Fibroblast of peridontal ligament (primary cell): ENCODE measurements at regions not wholly inside any gene's neighbourhood (a gene's known extent, or its start where the extent isn't known, plus 50 kb on each side); places are given as distances from the start of the nearest gene placed in this dataset.

Experiments
- DNase-seq: peaks from one replicate; pipeline ENCODE4 v3.0.0-alpha.2; 2010; ENCODE audit errors: extremely low read depth

DNA sequence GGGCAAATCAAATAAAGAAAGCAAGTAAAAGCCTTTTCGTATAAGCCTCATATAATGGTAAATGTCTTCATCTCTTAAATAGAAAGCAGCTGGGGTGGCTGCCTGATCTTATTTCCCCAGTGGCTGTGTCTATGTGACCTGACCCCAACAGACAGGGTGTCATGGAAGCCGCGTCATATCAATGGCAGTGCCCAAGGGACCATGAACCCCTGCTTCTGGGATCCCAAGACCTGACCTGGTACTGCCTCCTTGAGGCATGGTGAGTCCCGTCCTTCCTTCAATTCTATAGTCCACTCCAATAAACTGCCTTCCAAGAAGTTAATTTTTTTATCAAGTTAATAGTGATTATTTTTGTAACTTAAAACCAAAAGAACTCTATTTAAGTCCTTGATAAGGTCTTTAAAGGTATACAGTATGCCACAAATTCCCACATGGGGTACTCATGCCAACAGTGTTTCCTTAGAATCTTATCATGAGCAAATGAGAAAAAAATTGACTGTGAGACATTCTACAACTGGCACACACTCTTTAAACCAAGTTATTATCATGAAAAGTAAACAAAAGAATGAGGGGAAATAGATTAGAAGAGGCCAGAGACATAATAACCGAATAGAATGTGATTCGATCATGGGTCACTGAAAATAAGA, 104.6 kb downstream of the ADSS2 start:
- no peak for DNase-seq

DNA sequence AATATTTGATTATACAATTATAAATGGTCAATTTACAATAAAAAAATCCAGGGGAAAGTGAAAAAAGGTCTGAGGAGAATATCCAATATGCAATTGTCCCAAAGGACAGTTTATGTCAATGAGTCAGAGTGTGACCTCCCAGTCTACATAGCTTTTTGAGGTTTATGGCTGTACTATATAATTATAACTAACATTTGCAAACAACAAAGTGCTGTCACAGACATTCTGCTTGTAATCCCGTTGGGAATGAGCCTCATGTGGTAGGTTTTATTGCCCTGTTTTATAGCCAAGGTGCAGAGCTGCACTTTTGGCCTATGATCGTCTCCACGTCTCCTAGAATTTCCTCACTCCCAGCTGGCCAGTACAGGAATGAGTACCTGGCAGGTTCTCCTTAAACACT, 103.8 kb downstream of the ADSS2 start:
- DNase-seq: peak; percentile 56

DNA sequence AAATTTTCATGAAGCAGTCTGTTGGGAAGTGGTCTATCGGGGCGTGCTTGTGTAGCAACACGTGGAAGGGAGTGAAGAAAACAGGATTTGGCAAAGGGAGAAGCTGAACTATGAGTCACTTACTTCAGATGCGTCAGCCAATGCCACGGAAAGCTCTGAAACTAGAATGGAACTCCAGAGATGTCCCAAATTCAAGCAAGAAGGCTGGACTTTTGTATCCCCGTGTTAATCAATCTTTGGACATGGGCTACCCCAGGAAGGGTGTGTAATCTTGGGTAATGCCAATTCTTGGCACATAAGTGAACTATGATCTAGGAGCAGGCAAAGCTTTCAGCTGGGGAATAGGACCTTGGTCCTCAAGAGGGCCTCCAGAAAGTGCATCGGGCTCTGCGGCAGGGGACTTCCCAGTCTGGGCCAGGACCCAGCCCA, 102.6 kb downstream of the ADSS2 start:
- peak; percentile 94 for DNase-seq

DNA sequence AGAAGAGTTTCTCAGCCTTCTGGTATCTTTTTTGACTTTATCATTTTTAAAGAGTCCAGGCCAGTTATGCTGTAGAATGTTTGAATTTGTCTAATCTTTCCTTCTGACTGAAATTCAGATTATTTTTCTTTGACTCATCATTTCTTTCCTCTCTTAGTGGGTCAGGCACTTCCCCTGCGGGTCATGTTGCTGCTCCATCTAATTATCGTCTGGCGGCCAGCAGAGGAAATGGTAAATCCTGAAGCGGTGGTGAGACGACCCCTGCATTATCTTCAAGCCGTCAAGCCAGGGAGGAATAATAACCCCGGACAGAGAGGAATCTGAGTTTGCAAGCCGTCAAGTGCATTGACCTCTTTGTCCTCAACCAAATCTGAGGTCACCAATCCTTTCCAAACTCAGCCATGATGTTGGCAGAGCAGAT, 102.1 kb downstream of the ADSS2 start:
- DNase-seq: peak; percentile 56

DNA sequence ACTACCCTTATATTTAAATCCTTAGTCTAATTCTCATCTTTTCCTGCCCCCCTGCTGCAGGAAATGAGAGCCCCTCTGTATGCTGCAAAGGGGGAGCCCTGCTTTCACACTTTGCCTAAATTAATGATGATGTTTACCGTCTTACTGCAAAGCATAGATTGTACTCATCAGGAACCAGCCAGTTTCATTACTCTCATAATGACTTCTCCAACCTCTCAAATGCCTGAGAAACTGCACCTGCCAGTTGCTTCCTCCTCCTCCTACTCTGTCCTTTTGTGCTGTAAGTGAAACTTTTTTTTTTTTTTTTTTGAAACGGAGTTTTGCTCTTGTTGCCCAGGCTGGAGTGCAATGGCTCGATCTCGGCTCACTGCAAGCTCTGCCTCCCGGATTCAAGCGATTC, 101.7 kb downstream of the ADSS2 start:
- DNase-seq: no peak

DNA sequence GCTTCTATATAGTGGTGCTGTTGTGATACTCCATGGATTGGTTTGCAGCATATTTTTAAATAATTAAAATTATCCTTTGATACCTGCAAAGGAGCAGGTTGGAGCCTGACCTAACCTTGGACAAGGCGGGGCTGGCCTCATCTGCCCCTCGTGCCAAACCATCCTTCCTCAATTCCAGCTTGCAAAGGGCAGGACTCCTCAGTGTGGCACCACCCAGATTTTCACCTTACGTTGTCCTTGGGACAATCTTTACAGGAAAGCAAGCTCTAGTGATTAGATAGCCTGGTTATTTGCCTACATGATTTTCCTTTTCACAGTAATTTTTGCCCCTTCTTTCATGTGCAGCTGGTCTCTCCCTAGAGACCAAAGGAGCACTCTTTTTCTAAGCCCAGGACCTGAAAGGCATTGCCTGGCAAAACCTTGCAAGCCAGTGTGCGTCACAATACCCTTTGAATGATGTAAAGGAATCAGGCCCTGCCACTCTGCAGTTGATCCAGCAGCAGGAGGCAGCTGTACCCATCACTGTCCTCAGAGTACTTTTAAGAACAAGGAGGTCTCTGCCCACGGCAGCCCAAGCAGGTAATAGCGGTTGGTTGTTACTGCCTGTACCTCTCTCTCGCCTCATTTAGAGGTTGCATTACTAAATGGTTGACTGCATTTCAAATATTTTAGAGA, 99.4 kb downstream of the ADSS2 start:
- DNase-seq: no peak

DNA sequence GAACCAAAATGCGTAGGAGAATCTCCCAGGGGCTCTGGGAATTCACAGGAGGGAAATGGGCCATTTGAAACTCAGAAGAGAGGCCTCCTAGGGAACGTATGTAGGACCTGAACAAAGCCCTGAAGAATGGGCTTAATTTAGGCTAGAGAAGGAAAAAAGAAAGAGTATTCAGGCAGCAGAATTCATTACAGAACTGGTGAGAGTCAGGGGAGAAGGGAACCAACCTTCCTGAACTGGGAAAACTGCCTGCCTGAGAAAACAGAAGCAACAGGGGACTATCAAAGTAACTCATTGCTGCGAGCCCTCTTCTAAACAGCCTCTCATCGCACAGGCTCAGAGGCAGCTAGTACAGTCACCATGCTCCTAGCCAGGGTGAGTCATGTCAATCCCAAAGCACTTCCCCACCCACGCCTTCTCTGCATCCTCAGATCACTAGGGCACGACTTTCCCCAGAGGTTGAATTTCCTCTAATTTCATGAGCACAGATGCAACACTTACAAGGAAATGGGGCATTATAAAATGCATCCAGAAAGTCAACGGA, 98.1 kb downstream of the ADSS2 start:
- peak; percentile 95 for DNase-seq

DNA sequence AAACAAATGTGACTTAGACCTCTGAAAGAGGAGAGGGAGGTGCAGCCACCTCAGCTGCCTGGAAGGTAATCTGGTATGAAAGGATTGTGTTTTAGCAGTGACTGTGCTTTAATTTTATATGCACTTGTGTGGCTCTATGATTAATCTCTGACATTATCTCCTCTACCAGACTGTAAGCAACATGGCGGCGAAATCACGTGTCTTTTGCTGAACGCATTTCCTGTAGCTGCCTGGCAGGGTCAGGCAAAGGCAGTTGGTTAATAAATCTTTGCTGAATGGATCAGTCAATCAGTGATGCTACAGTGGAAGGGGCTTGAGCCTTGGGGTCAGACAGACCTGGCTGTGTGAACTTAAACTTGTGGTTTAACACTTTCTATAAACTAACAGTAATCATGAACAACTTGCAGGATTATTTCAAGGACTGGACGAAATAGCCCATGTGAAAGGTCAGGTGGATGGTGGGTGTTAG, 96.9 kb downstream of the ADSS2 start:
- no peak for DNase-seq

DNA sequence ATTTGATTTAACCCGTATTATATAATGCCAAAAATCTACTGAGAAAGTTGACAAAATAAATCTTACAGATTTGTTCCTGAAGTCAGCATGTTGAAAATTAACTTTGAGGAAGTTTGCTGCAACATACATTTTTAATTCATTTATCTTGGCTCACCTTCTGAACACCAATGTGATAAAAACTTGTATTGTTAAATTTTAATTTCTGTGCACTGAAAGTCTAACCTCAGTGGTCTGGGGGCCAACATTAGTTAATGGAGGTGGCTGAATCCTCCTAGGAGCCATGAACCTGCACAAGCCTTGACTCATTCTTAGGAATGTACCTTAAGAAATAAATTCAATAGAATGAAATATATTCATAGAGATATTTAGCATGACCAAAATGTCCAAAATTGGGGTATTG, 95.3 kb downstream of the ADSS2 start:
- DNase-seq: no peak
